Endothelial cell of umbilical vein (primary cell): ENCODE measurements at regions not wholly inside any gene's neighbourhood (a gene's known extent, or its start where the extent isn't known, plus 50 kb on each side); places are given as distances from the start of the nearest gene placed in this dataset.

Experiments
- CTCF ChIP-seq, 2 donors: IDR thresholded peaks; 1 replicate in 1 of 2; 2 replicates in 1 of 2; pipeline ENCODE4 v1.5.1; 2011; ENCODE audit warnings: low read length in 2 of 2, mild to moderate bottlenecking in 2 of 2, moderate library complexity in 2 of 2, control low read depth in 1 of 2, inconsistent platforms in 1 of 2, low read depth in 1 of 2; ENCODE audit not compliant: insufficient read depth in 1 of 2; ENCODE audit errors: extremely low read depth in 1 of 2
- EZH2 ChIP-seq: IDR thresholded peaks from 2 replicates; pipeline ENCODE4 v1.6.1; 2012; ENCODE audit warnings: borderline replicate concordance, low read depth, mild to moderate bottlenecking, moderate library complexity, low read length, inconsistent platforms; ENCODE audit not compliant: severe bottlenecking
- FOS ChIP-seq: IDR thresholded peaks from 2 replicates; pipeline ENCODE4 v1.6.1; 2011; ENCODE audit warnings: mild to moderate bottlenecking, low read length, moderate library complexity, borderline replicate concordance; ENCODE audit not compliant: insufficient read depth
- GATA2 ChIP-seq: IDR thresholded peaks from 2 replicates; pipeline ENCODE4 v1.7.0; 2011; ENCODE audit warnings: low read depth, mild to moderate bottlenecking, moderate library complexity, mixed read lengths, low read length; ENCODE audit not compliant: insufficient read length, insufficient read depth
- JUN ChIP-seq: IDR thresholded peaks from 2 replicates; pipeline ENCODE4 v1.6.1; 2011; ENCODE audit warnings: borderline replicate concordance, low read depth; ENCODE audit not compliant: insufficient read length, insufficient read depth
- MAX ChIP-seq: IDR thresholded peaks from 2 replicates; pipeline ENCODE4 v1.6.1; 2011; ENCODE audit not compliant: insufficient read depth, insufficient read length
- MYC ChIP-seq: IDR thresholded peaks from one replicate; pipeline ENCODE4 v1.6.1; 2011; ENCODE audit warnings: mild to moderate bottlenecking, low read depth, low read length
- POLR2A ChIP-seq: IDR thresholded peaks from 2 replicates; pipeline ENCODE4 v1.6.1; 2012; ENCODE audit warnings: low read depth, mild to moderate bottlenecking, control low read depth, low read length
- POLR2AphosphoS5 ChIP-seq: IDR thresholded peaks from 2 replicates; pipeline ENCODE4 v1.6.1; 2012; ENCODE audit warnings: low read depth, mild to moderate bottlenecking, control low read depth, low read length, moderate library complexity; ENCODE audit not compliant: insufficient read depth

DNA sequence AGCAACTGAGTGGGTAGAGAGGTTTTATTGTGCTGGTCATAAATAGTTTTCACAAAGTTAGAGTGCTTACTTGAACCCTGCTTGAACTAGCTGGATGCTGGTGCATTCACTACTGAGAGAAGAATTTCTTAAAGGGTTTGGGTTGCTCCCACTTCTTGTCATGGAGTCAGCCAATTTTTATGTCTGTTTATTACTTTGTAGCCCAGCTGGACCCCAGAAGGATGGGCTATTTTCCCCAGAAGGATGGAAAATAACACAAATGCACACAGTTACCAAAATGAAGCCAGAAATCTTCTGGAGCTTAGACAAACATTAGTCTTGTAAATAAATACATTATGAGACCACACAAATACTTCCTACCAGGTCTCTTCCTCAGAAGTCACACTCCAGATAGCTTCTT lies 480.8 kb upstream of the TNC start:
- TF ChIP-seq CTCF (IDR thresholded peaks at IDR 0.05; ENCODE audit: extremely low read depth in 1 of 2, insufficient read depth in 1 of 2, low read depth in 1 of 2, low read length in 2 of 2), result no peak
- no peak for TF ChIP-seq POLR2AphosphoS5
- no peak for TF ChIP-seq EZH2
- no peak for TF ChIP-seq POLR2A
- no peak for TF ChIP-seq FOS
- no peak for TF ChIP-seq MAX
- no peak for TF ChIP-seq JUN
- TF ChIP-seq GATA2, result no peak
- no peak for TF ChIP-seq MYC
